Uterus (tissue), 2 donors: ENCODE measurements at regions not wholly inside any gene's neighbourhood (a gene's known extent, or its start where the extent isn't known, plus 50 kb on each side); places are given as distances from the start of the nearest gene placed in this dataset.

Source experiments
- CTCF ChIP-seq, 4 experiments: fragments of 200-600 bp in 2 of 4; fragments of 450-650 bp in 2 of 4; sonication (generic) in 2 of 4; IDR thresholded peaks; one replicate each; pipeline ENCODE4 v1.5.1; 2016 to 2019; ENCODE audit warnings: antibody characterized with exemption in 4 of 4, mild to moderate bottlenecking in 2 of 4, moderate library complexity in 1 of 4
- POLR2A ChIP-seq, 2 donors: fragments of 450-650 bp; IDR thresholded peaks; one replicate each; pipeline ENCODE4 v1.6.1; 2016; ENCODE audit warnings: antibody characterized with exemption in 2 of 2, mild to moderate bottlenecking in 1 of 2, moderate library complexity in 1 of 2

DNA sequence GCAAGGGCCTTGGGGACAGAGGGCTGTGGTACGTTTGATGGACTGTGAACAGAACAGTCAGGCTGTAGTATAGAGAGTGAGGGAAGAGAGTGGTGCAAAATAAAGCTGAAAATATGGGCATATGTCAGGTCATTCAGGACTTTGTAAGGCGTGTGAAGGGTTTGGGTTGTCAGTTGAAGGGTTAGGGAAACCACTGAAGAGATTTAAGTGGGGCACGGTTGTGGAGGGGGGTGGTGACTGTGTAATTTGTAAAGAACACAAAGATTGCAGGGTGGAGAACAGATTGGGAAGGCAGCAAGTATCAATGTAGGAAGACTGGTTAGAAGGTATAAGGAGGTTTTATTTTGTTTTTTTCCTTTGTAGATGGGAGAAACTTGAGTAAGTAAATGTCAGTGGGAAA is 349.8 kb downstream of the DLEU7 start:
- TF ChIP-seq CTCF (IDR thresholded peaks at IDR 0.05): no peak
- TF ChIP-seq POLR2A (IDR thresholded peaks at IDR 0.05): no peak
